Prostate gland (tissue), 2 donors: ENCODE measurements at regions not wholly inside any gene's neighbourhood (a gene's known extent, or its start where the extent isn't known, plus 50 kb on each side); places are given as distances from the start of the nearest gene placed in this dataset.

Experiments used
- CTCF ChIP-seq, 4 experiments: fragments of 200-600 bp in 2 of 4; fragments of 450-650 bp in 2 of 4; sonication (generic) in 2 of 4; IDR thresholded peaks; 1 replicate in 3 of 4; 2 replicates in 1 of 4; pipeline ENCODE4 v1.5.1; 2016 to 2019; ENCODE audit warnings: antibody characterized with exemption in 4 of 4, mild to moderate bottlenecking in 2 of 4, moderate library complexity in 2 of 4
- POLR2AphosphoS5 ChIP-seq: sonication (generic); formaldehyde crosslinking; IDR thresholded peaks from one replicate; pipeline ENCODE4 v1.6.1; 2017; ENCODE audit warnings: antibody characterized with exemption

GRCh38 chr11:88017666-88018065 is 157.6 kb downstream of the RAB38 start:
- TF ChIP-seq CTCF (IDR thresholded peaks at IDR 0.05) = no peak
- no peak for TF ChIP-seq POLR2AphosphoS5
